ENCODE measurements at regions not wholly inside any gene's neighbourhood (a gene's known extent, or its start where the extent isn't known, plus 50 kb on each side); places are given as distances from the start of the nearest gene placed in this dataset.

- Histone ChIP-seq H3K9ac (replicated peaks in 1 of 4; ENCODE audit: extremely low read depth in 1 of 4, low read depth in 3 of 4, low read length in 3 of 4) (no peak overlapping the region), H2BK120ac (replicated peaks; ENCODE audit: low read depth, low read length) (no peak overlapping the region), H4K91ac (replicated peaks; ENCODE audit: insufficient read length, low read length) (no peak overlapping the region), H3K56ac (replicated peaks; ENCODE audit: insufficient read length, low read depth, low read length) (no peak overlapping the region), H3K79me1 (ENCODE audit: low read depth, low read length) (no peaks in the 10 kb centered on the region), H2BK12ac (ENCODE audit: low read depth, low read length) (no peak overlapping the region), H2BK5ac (ENCODE audit: low read depth, low read length) (no peak overlapping the region), H3K14ac (ENCODE audit: insufficient read length) (no peak overlapping the region), H3K9me3 (ENCODE audit: insufficient read depth in 2 of 2, low read depth in 1 of 2, low read length in 1 of 2) (no peaks in the 10 kb centered on the region), H3K18ac (ENCODE audit: extremely low read depth, low read length) (no peak overlapping the region), H2AK5ac (ENCODE audit: low read depth, low read length) (no peak overlapping the region), H3K27ac (ENCODE audit: low read depth, low read length) (no peak overlapping the region), H3K79me2 (ENCODE audit: control insufficient read depth in 1 of 2, insufficient read depth in 2 of 2, low read length in 2 of 2) (no peaks in the 10 kb centered on the region), H4K8ac (ENCODE audit: extremely low read depth, insufficient read depth, low read length) (no peak overlapping the region), H3K4me2 (ENCODE audit: insufficient read depth in 1 of 2, low read depth in 2 of 2, low read length in 2 of 2) (no peak overlapping the region), H3K4ac (replicated peaks; ENCODE audit: insufficient read length, low read depth, low read length) (no peak overlapping the region), H3K23ac (ENCODE audit: insufficient read length) (no peak overlapping the region), H4K20me1 (replicated peaks in 1 of 2; ENCODE audit: control insufficient read depth in 1 of 2, insufficient read depth in 2 of 2, low read length in 2 of 2) (no peaks in the 10 kb centered on the region), H2AFZ (ENCODE audit: low read length) (no peak overlapping the region), H2BK20ac (ENCODE audit: low read length) (no peak overlapping the region), H3K23me2 (ENCODE audit: low read depth, low read length) (no peaks in the 10 kb centered on the region), H2BK15ac (ENCODE audit: low read length) (no peak overlapping the region), H3K4me1 (replicated peaks in 1 of 4; ENCODE audit: control insufficient read depth in 3 of 4, insufficient read depth in 4 of 4, low read length in 3 of 4) (no peaks in the 10 kb centered on the region), H3K27me3 (replicated peaks in 1 of 4; ENCODE audit: control insufficient read depth in 3 of 4, extremely low read depth in 1 of 4, insufficient read depth in 3 of 4, low read length in 3 of 4) (no peaks in the 10 kb centered on the region), H3K36me3 (ENCODE audit: control insufficient read depth in 2 of 4, insufficient read depth in 4 of 4, low read length in 3 of 4) (no peaks in the 10 kb centered on the region), H4K5ac (ENCODE audit: insufficient read length, low read depth, low read length) (no peak overlapping the region), H3K4me3 (ENCODE audit: extremely low read depth in 1 of 4, insufficient read depth in 2 of 4, low read depth in 3 of 4, low read length in 4 of 4) (no peak overlapping the region)
- no peak for DNase-seq (ENCODE audit: low read depth in 1 of 2, low spot score in 2 of 2)
- 91% methylated on average over 6 of the region's 6 CpGs; no CpG with 5 or more reads in 1 of the 2 experiments for WGBS, 2 experiments (ENCODE audit: extremely low coverage in 1 of 2, insufficient coverage in 1 of 2, insufficient read length in 1 of 2, insufficient replicate concordance in 2 of 2, low coverage in 1 of 2, low lambda C conversion rate in 2 of 2, missing lambda C conversion rate in 1 of 2)
- ChIA-PET POLR2A (ENCODE audit: partially characterized antibody) (no interaction called here), CTCF (ENCODE audit: partially characterized antibody) (no interaction called here)
- no peak for FAIRE-seq
- TF ChIP-seq POLR2AphosphoS5 (IDR thresholded peaks at IDR 0.05; ENCODE audit: low read depth, low read length) (no peak), CBX5 (IDR thresholded peaks at IDR 0.05; ENCODE audit: low read depth, low read length) (no peak), ASH2L (IDR thresholded peaks at IDR 0.05; ENCODE audit: low read length) (no peak), MAX (IDR thresholded peaks at IDR 0.05) (no peak), HDAC2 (IDR thresholded peaks at IDR 0.05; ENCODE audit: borderline replicate concordance in 1 of 2, low read depth in 2 of 2, low read length in 2 of 2) (no peak), EGR1 (IDR thresholded peaks at IDR 0.05; ENCODE audit: borderline replicate concordance, low read depth, low read length) (no peak), MAFK (IDR thresholded peaks at IDR 0.05; ENCODE audit: low read depth, low read length) (no peak), CREB1 (IDR thresholded peaks at IDR 0.05) (no peak), USF2 (IDR thresholded peaks at IDR 0.05; ENCODE audit: low read length) (no peak), BACH1 (IDR thresholded peaks at IDR 0.05; ENCODE audit: low read length) (no peak), TEAD4 (IDR thresholded peaks at IDR 0.05; ENCODE audit: low read depth, low read length) (no peak), SIX5 (IDR thresholded peaks at IDR 0.05; ENCODE audit: low read depth, low read length) (no peak), JUND (IDR thresholded peaks at IDR 0.05; ENCODE audit: low read length) (no peak), CBX8 (IDR thresholded peaks at IDR 0.05; ENCODE audit: borderline replicate concordance, low read depth, low read length) (no peak), BRCA1 (IDR thresholded peaks at IDR 0.05; ENCODE audit: low read depth, low read length) (no peak)
Observed at GRCh38 chr17:70241071-70241470, 71.7 kb downstream of the KCNJ2 start.
